Mesodermal cell (in vitro differentiated cells): ENCODE measurements at regions not wholly inside any gene's neighbourhood (a gene's known extent, or its start where the extent isn't known, plus 50 kb on each side); places are given as distances from the start of the nearest gene placed in this dataset.

ENCODE experiments used
- H3K27ac ChIP-seq: 2 replicates; pipeline ENCODE4 v1.7.0; 2013; ENCODE audit warnings: mild to moderate bottlenecking, low read depth, low read length, moderate library complexity; ENCODE audit not compliant: severe bottlenecking
- H3K36me3 ChIP-seq: 2 replicates; pipeline ENCODE4 v1.7.1; 2013; ENCODE audit warnings: mild to moderate bottlenecking, low read length, moderate library complexity; ENCODE audit not compliant: control insufficient read depth, insufficient read depth
- H3K4me1 ChIP-seq: one replicate; pipeline ENCODE4 v1.7.1; 2013; ENCODE audit warnings: mild to moderate bottlenecking, low read length; ENCODE audit not compliant: insufficient read depth, control insufficient read depth, poor library complexity, severe bottlenecking
- H3K4me3 ChIP-seq: 2 replicates; pipeline ENCODE4 v1.7.0; 2013; ENCODE audit warnings: low read length, control low read depth, mild to moderate bottlenecking; ENCODE audit not compliant: insufficient read depth, poor library complexity, severe bottlenecking; ENCODE audit errors: extremely low read depth
- H3K9me3 ChIP-seq: 2 replicates; pipeline ENCODE4 v1.7.1; 2013; ENCODE audit warnings: mild to moderate bottlenecking, low read length, moderate library complexity; ENCODE audit not compliant: control insufficient read depth
- WGBS, 2 experiments: methylation state at CpG; one replicate each; pipeline ENCODE4 v1.1.5; 2013; ENCODE audit warnings: missing lambda C conversion rate in 2 of 2; ENCODE audit not compliant: insufficient coverage in 2 of 2; 5-methylcytosine and 5-hydroxymethylcytosine counted together

GRCh38 chr12:13450231-13451080 is 253.9 kb downstream of the EMP1 start:
- H3K27ac ChIP-seq: no peak overlapping the region
- H3K4me1 ChIP-seq: no peaks in the 10 kb centered on the region
- 100% methylated on average over 1 to 2 of the region's 2 CpGs for WGBS, 2 experiments
- H3K9me3 ChIP-seq: no peaks in the 10 kb centered on the region
- H3K36me3 ChIP-seq: no peaks in the 10 kb centered on the region
- H3K4me3 ChIP-seq: no peak overlapping the region

DNA sequence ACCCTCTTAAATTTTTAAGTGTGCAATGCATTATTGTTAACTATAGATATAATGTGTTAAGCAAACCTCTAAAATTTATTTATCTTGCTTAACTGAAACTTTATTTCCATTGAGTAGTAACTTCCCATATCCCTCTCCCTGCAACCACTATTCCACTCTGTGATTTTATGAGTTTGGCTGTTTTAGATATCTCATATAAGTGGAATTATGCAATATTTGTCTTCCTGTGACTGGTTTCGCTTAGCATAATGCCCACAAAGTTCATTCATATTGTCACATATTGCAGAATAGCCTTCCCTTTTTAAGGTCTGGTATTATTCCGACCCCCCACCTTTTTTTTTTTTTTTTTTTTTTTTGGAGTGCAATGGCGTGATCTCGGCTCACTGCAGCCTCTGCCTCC is 247.6 kb downstream of the EMP1 start:
- Histone ChIP-seq H3K27ac (no peak overlapping the region), H3K36me3 (no peaks in the 10 kb centered on the region), H3K4me1 (peaks cover 3% of the 10 kb centered on the region), H3K4me3 (no peak overlapping the region), H3K9me3 (no peaks in the 10 kb centered on the region)
- WGBS, 2 experiments: no CpG with 5 or more reads among the region's 4 CpGs

- Histone ChIP-seq H3K27ac (no peak overlapping the region), H3K9me3 (no peaks in the 10 kb centered on the region), H3K4me3 (no peak overlapping the region), H3K4me1 (peaks cover 3% of the 10 kb centered on the region), H3K36me3 (no peaks in the 10 kb centered on the region)
Observed at GRCh38 chr12:13443498-13443897, 247.0 kb downstream of the EMP1 start.

DNA sequence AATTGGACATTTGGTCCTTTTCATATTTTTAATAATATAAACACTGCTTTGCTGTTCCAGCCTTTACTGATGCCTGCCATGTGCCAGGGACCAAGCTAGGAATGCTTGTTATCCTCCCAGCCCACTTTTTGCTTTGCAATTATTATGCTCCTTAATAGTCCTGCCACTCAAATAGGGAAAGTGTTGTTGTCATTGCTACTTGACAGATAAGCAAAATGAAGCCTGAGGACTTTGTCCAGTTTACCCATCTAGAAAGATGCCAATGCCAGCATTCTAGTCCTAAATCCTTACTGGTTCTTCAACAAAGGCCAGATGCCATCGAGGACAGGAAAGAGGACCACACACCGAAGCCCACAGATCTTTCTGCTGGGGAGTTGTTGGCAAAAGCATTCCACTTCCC is 246.5 kb downstream of the EMP1 start:
- WGBS, 2 experiments: 80% methylated on average over 1 of the region's 2 CpGs; no CpG with 5 or more reads in 1 of the 2 experiments
- H3K4me3 ChIP-seq: no peak overlapping the region
- no peak overlapping the region for H3K27ac ChIP-seq
- H3K9me3 ChIP-seq: no peaks in the 10 kb centered on the region
- H3K4me1 ChIP-seq: peaks cover 3% of the 10 kb centered on the region
- H3K36me3 ChIP-seq: no peaks in the 10 kb centered on the region

GRCh38 chr12:13442457-13442856 is 245.9 kb downstream of the EMP1 start:
- H3K4me3 ChIP-seq: no peak overlapping the region
- peaks cover 3% of the 10 kb centered on the region for H3K4me1 ChIP-seq
- no peaks in the 10 kb centered on the region for H3K9me3 ChIP-seq
- 86 to 100% methylated on average over 1 of the region's 1 CpG for WGBS, 2 experiments
- no peak overlapping the region for H3K27ac ChIP-seq
- H3K36me3 ChIP-seq: no peaks in the 10 kb centered on the region

GRCh38 chr12:13440844-13441243 is 244.3 kb downstream of the EMP1 start:
- H3K4me1 ChIP-seq: peaks cover 15% of the 10 kb centered on the region
- H3K9me3 ChIP-seq: no peaks in the 10 kb centered on the region
- no peak overlapping the region for H3K27ac ChIP-seq
- 94 to 95% methylated on average over 4 of the region's 6 CpGs for WGBS, 2 experiments
- no peak overlapping the region for H3K4me3 ChIP-seq
- no peaks in the 10 kb centered on the region for H3K36me3 ChIP-seq

DNA sequence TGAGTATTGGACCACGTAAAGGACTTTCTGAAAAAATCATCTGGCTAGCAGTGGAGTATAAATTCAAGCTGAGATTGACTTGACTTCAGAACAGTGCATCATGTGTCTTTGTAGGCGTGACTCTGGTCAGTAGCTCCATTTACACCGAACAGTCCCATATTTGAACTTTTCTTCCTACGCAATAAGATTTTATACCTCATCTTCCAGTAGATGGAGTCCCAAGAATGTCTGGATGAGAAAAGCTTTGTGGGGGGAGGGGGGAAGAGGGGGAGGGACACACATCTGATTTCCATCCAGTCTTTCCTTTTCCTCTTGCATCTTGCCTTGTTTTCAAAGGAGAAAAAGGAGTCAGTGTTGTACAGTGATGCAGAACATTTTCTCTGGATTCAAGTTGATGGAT is 241.0 kb downstream of the EMP1 start:
- H3K36me3 ChIP-seq: no peaks in the 10 kb centered on the region
- WGBS, 2 experiments: 86 to 93% methylated on average over 1 to 2 of the region's 4 CpGs
- H3K4me3 ChIP-seq: no peak overlapping the region
- no peaks in the 10 kb centered on the region for H3K9me3 ChIP-seq
- no peak overlapping the region for H3K27ac ChIP-seq
- H3K4me1 ChIP-seq: peaks cover 24% of the 10 kb centered on the region

DNA sequence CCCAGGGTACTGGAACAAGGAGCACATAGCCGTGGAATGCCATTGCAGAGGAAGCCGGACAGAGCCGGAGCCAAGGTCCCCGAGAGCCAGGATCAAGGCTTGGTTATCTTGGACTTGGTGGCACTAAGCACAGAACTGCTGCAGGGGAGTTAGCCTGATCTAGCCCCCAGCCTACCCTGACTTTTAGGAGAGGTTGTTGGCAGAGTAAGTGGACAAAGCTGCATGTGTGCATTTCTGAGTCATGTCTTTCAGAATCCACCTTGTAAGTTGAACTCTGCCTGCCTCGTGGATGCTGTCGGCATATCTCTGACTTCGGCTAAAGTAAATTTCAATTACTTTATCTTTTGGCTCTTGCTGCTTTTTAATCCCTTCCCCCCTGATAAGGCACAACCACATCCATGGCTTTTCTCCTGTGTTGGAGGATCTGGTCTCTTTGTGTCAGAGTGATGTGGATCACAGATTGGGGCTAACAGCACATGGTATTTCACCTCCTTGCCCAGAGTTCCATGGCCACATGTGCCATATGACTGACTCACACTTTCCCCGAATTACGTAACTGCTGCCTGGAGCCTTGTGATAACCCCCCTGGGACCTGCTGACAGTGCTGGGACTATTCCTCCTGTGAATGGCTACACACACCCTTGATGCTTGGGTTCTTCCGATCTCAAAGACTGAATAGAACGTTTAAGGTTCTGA is 240.3 kb downstream of the EMP1 start:
- peaks cover 24% of the 10 kb centered on the region for H3K4me1 ChIP-seq

GRCh38 chr12:13436182-13436581 is 239.7 kb downstream of the EMP1 start:
- no peaks in the 10 kb centered on the region for H3K9me3 ChIP-seq
- WGBS, 2 experiments: 80 to 100% methylated on average over 1 to 2 of the region's 2 CpGs
- no peak overlapping the region for H3K4me3 ChIP-seq
- peaks cover 24% of the 10 kb centered on the region for H3K4me1 ChIP-seq
- no peaks in the 10 kb centered on the region for H3K36me3 ChIP-seq
- peak overlapping the region; percentile 10 for H3K27ac ChIP-seq

More for the DNA sequence above, 240.3 kb downstream of the EMP1 start:
- 85% methylated on average over 10 to 11 of the region's 11 CpGs for WGBS, 2 experiments
- Histone ChIP-seq H3K27ac (peak overlapping the region; percentile 48), H3K4me3 (no peak overlapping the region), H3K36me3 (no peaks in the 10 kb centered on the region), H3K9me3 (no peaks in the 10 kb centered on the region)

DNA sequence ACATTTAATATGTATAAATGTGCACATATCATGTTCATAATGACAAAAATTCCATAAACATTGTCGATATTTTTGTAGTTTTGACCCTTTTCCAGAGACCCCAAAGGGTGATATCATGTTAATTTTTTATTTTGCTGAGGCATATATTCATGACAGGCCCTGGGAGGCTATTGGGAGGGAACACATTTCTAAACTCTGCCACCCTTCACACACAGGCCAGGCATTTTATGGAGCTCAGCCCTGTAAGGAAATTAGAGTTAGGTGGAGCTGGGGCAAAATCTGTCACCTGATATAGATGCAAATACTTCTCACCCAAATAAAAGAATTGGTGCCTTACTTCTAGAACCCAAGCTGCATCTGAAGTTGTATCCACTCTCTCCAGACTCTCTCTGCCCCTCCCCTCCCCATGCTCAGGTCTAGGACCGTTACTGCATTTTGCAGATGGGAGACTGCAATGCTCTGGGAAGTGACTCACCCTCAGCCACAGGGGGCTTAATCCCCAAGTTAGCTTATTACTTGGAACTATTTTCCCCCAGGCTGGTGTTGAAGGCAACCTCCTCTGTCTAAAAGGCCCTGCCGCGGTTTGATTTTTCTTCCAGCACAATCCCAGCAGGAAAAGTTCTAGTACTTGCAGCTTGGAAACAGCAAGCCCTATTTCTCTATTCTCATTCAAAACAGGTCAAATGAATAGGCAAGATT is 238.9 kb downstream of the EMP1 start:
- Histone ChIP-seq H3K27ac (peak overlapping the region; percentile 10), H3K36me3 (no peaks in the 10 kb centered on the region), H3K4me1 (peaks cover 23% of the 10 kb centered on the region), H3K4me3 (no peak overlapping the region), H3K9me3 (no peaks in the 10 kb centered on the region)
- WGBS, 2 experiments: 20 to 22% methylated on average over 3 to 4 of the region's 4 CpGs
